ENCODE measurements at regions not wholly inside any gene's neighbourhood (a gene's known extent, or its start where the extent isn't known, plus 50 kb on each side); places are given as distances from the start of the nearest gene placed in this dataset.
"Not testable (repeated sequence)": the region's sequence is repeated elsewhere in the genome, so short reads cannot be mapped to it uniquely, and the experiment has no call there.

DNA sequence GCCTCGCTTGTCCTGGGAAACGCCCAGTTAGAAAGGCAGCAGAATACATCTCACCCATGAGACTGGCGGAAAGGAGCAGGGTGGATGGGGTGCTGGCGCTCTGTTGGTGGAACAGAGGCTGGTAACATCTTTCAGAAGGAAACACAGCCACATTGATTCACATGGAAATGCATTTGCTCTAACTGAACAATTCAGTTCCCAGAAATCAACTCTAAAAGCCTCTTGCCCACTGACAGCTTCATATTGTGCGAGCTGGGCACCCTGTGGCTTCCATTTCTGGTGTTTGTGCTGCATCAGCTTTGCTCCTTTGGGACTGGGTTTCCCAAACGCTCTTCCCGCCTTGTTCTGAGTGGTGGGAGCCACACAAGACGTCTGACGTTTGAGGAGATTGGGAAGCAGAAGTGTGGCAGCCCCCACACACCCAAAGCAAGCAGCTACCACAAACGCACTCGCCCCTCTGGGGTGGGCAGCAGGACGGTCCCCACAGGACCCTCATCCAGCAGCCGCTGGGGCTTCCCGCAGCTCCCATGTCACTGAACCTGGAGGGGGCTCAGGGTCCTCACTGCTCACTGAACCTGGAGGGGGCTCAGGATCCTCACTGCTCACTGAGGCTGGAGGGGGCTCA, 229.5 kb downstream of the ERMARD start:
- no peak overlapping the region for H3K27ac ChIP-seq
- no peak for DNase-seq (ENCODE audit: low read depth, low spot score)

DNA sequence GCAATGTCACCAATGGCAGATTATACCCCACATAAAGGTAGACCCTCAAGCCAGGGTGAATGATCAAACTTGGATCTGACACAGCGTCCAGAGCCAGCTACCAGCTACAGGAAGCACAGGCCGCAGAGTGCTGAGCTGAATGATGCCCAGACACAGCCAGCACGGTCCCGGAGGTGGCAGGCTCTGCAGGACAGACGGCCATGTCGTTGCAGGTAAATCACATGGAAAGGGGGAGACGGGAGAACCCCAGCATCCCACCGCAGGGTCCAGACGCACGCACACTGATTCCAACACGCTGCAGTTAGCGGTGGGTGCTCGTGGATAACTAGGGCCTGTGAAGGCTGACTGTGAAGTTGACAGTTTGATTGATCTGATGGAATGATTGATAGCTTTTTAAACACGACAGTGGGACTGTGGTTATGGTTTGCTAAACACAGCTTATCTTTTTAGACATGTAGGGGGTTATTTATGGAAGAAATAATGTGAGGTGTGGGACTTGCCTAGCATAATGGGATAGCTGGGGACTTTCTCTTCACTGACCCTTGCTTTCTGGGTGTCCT, 228.5 kb downstream of the ERMARD start:
- no peak overlapping the region for H3K27ac ChIP-seq
- DNase-seq (ENCODE audit: low read depth, low spot score) = no peak

DNA sequence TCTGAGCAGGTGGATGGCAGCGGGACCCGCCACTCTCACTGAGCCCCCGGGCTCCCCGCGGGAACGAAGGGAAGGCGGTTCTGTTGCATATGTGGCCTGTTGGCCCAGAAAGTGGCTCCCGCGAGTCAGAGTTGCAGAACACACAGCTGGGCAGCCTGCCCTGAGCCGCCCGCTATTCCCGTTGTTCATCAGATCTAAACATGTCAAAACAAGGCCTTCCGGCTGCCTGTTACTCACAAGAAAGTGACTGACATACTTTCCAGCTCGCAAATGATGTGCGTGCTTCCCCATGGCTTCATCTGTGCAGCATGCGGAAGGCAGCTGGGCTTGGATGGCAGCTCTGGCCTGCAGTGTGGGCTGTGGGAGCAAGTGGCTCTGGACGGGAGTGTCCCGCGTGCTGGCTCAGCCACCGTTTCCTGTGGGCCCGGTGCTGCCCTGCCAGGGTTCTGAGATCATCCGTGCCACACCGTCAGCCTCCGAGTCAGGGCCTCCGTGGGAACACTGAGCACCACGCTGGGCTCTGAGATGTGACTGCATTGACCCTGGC, 227.3 kb downstream of the ERMARD start:
- peak overlapping the region; percentile 70 for H3K27ac ChIP-seq
- peak; percentile 93 for DNase-seq (ENCODE audit: low read depth, low spot score)

DNA sequence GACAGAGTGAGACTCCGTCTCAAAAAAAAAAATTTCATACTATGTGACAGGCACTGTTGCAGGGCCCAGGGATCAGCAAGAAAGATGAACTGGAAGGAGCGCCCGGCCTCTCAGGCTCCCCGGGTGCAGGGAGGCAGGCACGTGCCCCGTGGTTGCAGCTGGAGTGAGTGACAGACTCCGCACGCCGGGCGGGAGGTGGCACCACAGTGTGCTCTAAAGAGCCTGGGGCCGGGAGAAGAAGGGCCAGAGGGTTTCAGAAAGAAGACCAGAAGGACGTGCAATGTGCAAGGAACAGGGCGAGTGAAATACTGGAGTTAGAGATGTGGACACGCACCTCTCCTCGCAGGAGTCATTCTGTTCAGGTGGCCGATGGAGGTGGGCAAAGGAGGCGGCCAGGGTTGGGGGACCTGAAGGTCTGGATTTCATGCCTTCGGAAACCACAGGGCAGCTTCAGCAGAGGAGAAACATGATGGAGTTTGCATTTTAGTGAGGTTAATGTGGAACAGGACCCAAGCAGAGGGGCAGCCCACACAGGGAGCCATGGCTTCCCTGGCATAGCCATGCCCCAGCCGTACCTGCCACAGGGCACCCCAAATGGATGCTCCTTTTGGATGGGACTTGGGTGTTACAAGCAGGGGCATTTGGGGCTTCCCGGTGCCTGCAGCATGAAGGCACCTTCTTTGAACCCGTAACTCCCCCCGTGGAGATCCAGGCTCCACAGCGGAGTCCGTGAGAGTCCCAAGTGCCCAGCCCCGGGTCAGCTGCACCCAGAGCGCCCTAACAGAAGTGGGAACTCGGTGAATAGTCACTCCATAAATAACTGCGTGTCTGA, 226.2 kb downstream of the ERMARD start:
- peak overlapping the region; percentile 84 for H3K27ac ChIP-seq
- no peak for DNase-seq (ENCODE audit: low read depth, low spot score)

DNA sequence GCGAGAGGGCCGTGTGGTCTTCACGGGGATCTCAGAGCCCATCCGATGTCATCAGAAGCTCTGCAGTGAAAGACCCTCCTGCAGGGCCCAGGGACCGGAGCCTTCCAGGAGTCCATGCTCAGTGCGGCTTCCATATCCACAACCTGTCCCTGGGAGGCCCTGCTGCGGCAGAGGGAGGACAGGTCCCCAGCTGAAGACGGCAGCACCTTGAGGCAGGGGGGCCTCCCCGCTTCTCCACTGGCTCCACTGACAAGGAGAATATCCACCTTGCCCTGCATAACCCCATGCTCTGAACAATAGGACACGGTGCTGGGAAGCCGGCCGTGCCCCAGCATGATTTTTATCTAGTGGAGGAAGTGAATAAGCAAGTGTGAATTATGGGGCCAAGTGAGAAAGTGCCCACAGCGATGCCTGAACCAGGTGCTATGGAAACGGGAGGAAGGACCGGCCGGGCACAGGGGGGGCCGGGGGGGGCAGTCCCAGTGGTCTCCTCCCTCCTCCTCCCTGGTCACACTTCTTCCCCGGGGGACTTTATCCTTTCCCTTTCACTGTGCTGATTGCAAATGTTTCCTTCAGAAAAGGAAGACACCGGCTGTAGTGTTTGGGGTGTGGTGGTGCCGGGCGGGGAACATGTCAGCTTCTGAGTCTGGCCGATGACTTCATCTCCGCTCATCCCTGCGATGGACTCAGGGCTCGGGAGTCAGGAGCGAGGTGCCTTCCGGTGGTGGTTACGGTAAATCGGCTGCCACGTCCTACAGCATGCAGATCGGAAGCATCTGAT, 225.1 kb downstream of the ERMARD start:
- H3K27ac ChIP-seq = peak overlapping the region; percentile 84
- peak; percentile 67 for DNase-seq (ENCODE audit: low read depth, low spot score)

DNA sequence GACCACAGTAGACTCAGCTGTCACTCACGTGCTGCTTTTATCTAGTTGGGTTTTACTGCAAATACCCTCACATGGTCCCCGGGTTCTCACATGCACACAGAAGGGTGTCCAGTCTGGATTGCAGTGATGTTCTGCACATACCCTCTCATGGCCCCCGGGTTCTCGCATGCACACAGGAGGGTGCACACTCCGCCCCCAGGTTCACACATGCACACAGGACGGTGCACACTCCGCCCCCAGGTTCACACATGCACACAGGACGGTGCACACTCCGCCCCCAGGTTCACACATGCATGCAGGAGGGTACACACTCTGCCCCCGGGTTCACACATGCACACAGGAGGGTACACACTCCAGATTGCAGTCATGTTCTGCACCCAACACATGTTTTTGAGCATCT, 224.3 kb downstream of the ERMARD start:
- no peak overlapping the region for H3K27ac ChIP-seq
- DNase-seq (ENCODE audit: low read depth, low spot score) = no peak

DNA sequence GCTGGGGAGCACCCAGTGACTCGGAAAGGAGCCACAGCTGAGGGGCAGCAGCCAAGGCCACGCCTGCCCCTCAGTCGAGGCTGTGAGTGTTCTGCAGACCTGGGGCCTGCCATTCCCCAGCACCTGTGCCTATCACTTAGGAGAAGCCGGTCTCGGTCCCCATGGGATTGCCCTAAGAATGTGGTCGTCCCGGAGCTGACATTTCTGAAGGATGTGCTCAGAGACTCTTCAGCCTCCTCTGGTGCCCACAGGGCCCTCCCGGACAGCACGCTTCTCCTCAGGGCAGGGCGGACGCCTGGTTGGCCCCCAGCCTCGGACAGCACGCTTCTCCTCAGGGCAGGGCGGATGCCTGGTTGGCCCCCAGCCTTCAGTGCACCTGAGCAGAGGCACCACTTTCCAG, 223.9 kb downstream of the ERMARD start:
- no peak for DNase-seq (ENCODE audit: low read depth, low spot score)
- no peak overlapping the region for H3K27ac ChIP-seq

DNA sequence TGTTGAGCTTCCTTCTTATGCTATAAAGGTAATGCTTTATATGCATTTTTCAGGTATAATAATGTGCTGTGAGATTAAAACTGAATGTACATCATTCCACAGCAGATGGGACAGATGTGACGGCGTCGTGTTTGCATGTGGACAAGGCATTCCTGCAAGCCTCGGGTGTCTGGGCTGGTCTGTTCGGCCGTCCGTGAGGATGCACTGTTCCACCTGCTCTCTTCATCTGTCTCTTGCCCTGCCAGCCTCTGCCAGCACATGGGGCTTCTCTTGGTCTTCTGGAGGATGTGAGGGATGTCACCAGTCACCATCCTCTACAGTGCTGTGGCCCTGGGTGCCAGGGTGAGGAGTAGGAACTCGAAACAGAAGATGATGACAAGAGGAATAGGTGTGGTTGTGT, 223.2 kb downstream of the ERMARD start:
- H3K27ac ChIP-seq = no peak overlapping the region

DNA sequence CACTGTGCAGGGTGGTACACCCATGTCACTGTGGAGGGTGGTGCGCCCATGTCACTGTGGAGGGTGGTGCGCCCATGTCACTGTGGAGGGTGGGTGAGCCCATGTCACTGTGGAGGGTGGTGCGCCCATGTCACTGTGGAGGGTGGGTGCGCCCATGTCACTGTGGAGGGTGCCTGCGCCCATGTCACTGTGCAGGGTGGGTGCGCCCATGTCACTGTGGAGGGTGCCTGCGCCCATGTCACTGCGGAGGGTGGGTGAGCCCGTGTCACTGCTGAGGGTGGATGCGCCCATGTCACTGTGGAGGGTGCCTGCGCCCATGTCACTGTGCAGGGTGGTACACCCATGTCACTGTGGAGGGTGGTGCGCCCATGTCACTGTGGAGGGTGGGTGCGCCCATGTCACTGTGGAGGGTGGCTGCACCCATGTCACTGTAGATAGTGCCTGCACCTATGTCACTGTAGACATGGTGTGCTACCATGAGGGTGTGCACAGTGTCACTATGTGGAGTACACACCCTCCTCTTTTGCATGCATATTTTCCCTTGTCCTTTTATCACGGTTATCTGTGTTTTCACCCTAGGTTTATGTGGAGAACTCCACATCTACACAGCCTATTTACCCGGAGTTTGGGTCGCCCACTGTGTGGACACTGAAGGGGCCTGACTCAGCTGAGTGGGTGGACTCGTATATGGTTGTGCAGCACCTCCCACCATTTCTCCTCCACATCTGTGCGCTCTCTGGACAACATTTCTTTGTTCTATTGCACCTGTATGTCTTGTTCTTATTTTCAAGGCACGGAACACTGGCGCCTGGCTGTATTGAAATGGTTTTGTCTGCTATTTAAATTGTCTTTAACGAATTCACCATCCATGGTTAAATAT, 222.4 kb downstream of the ERMARD start:
- DNase-seq (ENCODE audit: low read depth, low spot score); H3K27ac ChIP-seq: not testable (repeated sequence)

More for the DNA sequence above, 223.2 kb downstream of the ERMARD start:
- DNase-seq (ENCODE audit: low read depth, low spot score) = no peak

DNA sequence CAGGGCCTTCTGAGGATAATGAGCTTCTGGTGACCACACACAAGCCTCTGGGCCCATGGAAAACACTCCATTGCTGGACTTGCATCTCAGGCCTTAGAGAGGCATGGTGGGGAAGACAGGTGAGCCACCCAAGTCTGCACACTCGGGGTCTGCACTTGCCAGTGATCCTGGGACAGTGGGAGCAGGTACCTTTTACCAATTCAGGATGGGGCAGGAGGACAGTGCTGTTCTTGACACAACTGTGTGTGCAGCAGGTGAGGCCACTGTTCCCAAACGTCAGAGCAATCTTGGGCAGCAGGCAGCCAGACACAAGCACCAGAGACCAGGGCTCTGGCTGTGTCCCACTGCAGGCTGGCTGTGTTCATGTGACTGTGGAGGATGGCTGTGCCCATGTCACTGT, 221.3 kb downstream of the ERMARD start:
- DNase-seq (ENCODE audit: low read depth, low spot score) = no peak
- H3K27ac ChIP-seq = no peak overlapping the region

DNA sequence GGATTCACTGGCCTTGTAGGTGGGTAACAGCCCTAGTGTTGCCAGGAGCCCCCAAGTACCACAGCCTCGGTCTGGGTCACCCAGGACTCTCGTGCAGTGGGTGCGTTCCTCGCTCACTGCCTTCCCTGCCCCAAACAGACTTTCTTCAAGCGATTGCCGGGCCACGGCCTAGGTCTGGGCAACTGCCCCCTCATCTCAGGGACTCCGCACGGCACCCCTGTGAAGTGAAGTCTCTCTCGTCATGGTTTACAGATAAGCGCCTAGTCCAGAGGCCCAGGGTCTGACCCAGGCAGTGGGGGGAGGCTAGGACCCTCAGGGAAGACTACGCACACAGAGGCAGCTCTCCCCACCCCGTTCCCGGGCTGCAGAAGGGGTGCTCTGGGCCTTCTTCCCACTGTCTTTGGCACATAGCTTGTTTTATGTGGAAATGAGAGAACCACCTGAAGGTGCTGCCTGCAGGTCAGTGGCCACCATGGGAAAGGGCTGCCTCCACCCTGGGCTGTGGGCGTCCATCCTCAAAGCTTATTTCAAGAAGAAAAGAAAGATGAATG, 220.8 kb downstream of the ERMARD start:
- H3K27ac ChIP-seq = no peak overlapping the region
- no peak for DNase-seq (ENCODE audit: low read depth, low spot score)

DNA sequence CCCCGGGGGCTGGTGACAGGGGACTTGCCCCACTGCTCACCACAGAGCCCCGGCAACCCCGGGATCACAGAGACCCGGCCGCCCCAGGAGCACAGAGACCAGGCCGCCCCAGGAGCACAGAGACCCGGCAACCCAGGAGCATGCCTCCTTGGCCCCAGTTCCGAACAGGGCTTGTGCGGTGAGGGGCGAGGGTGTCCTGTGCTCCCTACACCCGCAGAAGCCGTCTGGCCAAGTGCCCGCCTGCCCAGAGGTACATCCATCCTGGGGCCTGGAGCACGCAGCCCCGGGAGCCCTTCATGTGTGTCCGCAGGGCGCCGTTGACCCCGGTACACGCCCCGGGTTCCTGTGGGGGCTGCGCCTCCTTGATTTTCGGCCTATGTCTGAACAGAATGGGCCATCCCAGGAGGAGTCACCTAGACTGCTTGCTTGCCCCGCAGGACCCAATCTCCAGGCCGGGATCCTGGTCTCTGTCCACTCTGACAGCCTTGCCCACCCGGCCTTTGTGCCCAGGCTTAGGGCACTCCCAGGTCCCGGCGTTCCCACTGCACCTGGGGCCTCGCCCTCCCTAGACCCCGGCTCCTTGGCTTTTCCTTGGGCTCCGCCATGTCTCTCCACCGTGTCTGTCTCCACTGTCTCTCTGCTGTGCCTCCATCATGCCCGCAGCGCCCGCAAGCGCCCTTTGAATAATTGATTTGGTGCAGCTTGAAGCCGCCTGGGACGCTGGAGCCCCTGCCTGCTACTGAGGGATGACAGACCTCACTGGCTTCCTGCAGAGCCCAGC, 219.8 kb downstream of the ERMARD start:
- no peak overlapping the region for H3K27ac ChIP-seq
- DNase-seq (ENCODE audit: low read depth, low spot score) = no peak

DNA sequence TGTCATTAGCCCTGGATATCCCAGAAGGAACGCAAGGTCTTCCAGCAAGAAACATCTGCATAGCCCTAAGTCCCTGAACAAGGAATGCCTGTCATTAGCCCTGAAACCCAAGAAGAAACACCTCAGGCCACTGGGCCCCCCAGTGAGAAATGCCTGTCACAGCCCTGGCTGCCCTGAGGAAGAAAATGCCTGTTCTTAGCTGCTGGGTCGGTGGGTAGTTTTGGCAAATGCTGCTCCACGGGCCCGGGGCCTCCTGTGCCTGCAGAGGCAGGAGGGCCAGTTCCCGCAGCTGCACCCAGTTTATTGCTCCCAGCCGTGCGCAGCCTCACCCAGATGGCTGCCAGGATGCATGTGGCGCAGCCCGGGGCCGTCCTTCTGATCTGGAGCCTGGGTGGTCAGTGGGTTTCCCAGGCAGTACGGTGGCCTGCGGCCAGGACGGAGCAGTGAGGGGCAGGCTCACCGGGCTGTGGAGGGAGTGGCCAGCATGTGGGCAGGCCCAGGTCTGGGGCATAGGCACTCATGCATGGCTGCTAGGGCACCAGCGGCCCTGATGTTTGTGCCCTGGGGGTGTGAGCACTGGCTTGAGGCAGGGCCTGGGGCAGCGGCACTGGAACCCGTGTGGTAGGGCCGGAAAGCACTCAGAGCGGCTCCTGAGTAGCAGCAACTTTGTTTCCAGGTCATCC, 219.0 kb downstream of the ERMARD start:
- no peak overlapping the region for H3K27ac ChIP-seq
- DNase-seq (ENCODE audit: low read depth, low spot score) = no peak

DNA sequence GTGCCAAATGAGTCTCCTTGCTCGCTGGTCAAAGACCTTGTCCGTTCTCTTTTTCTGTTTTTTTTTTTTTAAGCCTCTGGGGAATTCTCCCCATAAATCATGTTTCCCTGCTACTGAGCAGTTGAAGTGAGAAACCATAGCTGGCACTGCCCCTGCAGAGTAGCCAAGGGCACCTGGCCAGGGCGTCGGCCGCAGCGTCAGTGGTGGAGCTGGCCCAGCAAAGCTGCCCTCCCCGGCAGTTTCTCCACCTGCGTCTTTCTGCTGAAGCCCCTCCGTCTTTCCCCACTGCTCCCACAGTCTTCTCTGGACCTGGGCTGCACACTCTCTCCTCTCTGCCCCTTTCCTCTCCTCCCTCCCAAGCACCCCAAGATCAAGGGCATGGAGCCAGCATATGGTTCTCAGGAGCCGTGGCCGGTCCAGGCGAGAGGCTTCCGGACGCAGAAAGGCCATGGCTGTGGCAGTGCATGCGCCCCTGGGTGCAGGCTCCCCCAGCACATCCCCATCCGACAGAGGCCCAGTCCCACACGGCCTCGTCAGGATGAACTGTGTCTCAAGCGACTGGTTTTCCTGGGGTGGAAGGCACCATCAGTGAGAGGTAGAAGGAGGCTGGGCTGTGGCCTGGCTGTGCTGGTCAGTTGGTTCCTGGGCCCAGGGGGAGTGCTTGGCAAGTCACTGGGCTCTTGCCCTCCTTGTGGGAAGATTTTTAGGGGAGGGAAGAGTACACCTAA, 218.1 kb downstream of the ERMARD start:
- H3K27ac ChIP-seq = no peak overlapping the region
- DNase-seq (ENCODE audit: low read depth, low spot score) = no peak

DNA sequence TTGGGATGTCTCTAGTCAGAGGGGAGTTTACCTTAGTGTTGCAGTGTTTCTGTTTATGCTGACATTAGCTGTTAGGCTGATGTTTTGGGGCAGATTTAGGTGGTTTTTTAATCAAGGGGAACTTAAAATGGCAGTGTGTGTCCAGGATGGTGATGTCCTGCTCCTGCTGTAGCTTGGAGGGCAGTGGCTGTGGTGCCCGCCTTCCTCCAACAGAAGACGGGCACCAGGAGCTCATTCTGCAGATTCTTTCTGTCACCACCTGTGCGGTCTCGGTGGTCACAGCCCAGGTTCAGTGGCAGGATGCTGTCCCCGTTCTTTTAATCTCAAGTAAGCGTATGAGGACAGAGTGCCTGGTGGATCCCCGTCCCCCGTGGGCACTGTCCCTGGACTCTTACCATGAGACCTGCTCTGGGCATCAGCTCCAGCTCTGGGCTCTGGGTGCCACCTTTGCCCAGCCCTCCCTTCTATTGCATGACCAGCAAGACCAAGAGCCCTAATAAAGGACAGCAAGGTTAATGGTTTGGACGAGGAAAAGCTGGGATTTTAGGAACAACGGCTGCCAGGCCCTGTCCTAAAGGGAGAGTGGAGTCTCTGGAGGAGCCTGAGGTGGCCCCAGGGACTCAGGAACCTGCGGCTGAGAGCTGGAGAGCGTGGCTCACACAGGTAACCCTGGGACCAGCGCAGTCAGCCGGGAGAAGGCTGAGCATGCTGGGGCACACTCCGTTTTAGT, 217.3 kb downstream of the ERMARD start:
- no peak overlapping the region for H3K27ac ChIP-seq
- DNase-seq (ENCODE audit: low read depth, low spot score) = no peak

DNA sequence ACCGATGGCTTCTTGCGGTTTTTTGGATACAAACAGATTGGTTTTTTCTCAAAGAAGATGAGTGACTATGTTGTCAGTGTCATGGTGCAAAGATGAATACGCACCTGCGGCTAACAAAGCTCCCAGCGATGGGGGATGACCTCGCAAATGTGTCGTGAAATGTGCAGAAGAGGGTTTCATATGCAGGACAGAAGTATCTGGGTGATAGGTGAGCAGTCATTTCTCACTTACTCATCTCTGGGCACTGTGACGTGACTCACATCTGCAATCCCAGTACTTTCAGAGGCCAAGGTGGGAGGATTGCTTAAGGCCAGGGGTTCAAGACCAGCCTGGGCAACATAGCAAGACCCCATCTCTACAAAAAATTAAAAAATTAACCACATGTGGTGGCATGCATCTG, 216.3 kb downstream of the ERMARD start:
- no peak for DNase-seq (ENCODE audit: low read depth, low spot score)
- no peak overlapping the region for H3K27ac ChIP-seq
